GM23338 (cell line): ENCODE measurements at regions not wholly inside any gene's neighbourhood (a gene's known extent, or its start where the extent isn't known, plus 50 kb on each side); places are given as distances from the start of the nearest gene placed in this dataset.

ENCODE experiments used
- CREB1 ChIP-seq: fragments of 250-450 bp; sonication (Bioruptor Pico); IDR thresholded peaks from 2 replicates; pipeline ENCODE4 v1.5.0; 2020; ENCODE audit warnings: low read depth, mild to moderate bottlenecking, moderate library complexity
- CTCF ChIP-seq, 2 experiments: fragments of 200-600 bp in 1 of 2; sonication (generic) in 1 of 2; conservative IDR thresholded peaks; 2 replicates each; pipeline versions ENCODE4 v1.5.1 to v1.6.1; 2016 to 2017; ENCODE audit warnings: antibody characterized with exemption in 2 of 2, low read depth in 2 of 2, mild to moderate bottlenecking in 2 of 2, moderate library complexity in 1 of 2
- EZH2 ChIP-seq: fragments of 200-600 bp; sonication (generic); IDR thresholded peaks from one replicate; pipeline ENCODE4 v1.8.0; 2017; ENCODE audit warnings: antibody characterized with exemption, mild to moderate bottlenecking, low read depth; ENCODE audit not compliant: unreplicated experiment
- EZH2phosphoT487 ChIP-seq: fragments of 200-600 bp; sonication (generic); IDR thresholded peaks from one replicate; pipeline ENCODE4 v1.8.1; 2018; ENCODE audit warnings: antibody characterized with exemption; ENCODE audit not compliant: unreplicated experiment
- JUNB ChIP-seq: IDR thresholded peaks from one replicate; pipeline ENCODE4 v1.6.1; 2016; ENCODE audit warnings: antibody characterized with exemption; ENCODE audit not compliant: unreplicated experiment
- NANOG ChIP-seq: IDR thresholded peaks from 2 replicates; pipeline ENCODE4 v1.6.1; 2016; ENCODE audit warnings: antibody characterized with exemption, borderline replicate concordance
- POLR2AphosphoS5 ChIP-seq: IDR thresholded peaks from 2 replicates; pipeline ENCODE4 v1.6.1; 2016; ENCODE audit warnings: antibody characterized with exemption, low read depth
- REST ChIP-seq: IDR thresholded peaks from one replicate; pipeline ENCODE4 v1.6.1; 2018; ENCODE audit warnings: antibody characterized with exemption; ENCODE audit not compliant: unreplicated experiment
- STAT1 ChIP-seq: IDR thresholded peaks from one replicate; pipeline ENCODE4 v1.6.1; 2016; ENCODE audit warnings: antibody characterized with exemption; ENCODE audit not compliant: unreplicated experiment
- ZNF114 ChIP-seq: fragments of 250-450 bp; sonication (Bioruptor Pico); IDR thresholded peaks from 2 replicates; pipeline ENCODE4 v1.5.0; 2020; ENCODE audit warnings: mild to moderate bottlenecking, moderate library complexity
- TF ChIP-seq, protein P1 (sequence below): IDR thresholded peaks from 2 replicates; pipeline ENCODE4 v1.6.1; 2016; ENCODE audit warnings: antibody characterized with exemption
- TF ChIP-seq, protein P2 (sequence below): fragments of 250-450 bp; sonication (Bioruptor Pico); IDR thresholded peaks from 2 replicates; pipeline ENCODE4 v1.5.0; 2020; ENCODE audit warnings: mild to moderate bottlenecking, moderate library complexity

GRCh38 chr2:185391543-185391942 lies 347.1 kb upstream of the FSIP2 start:
- TF ChIP-seq POLR2AphosphoS5 (no peak), CTCF (conservative IDR thresholded peaks at IDR 0.05; ENCODE audit: low read depth in 2 of 2) (no peak), JUNB (no peak), EZH2 (no peak), NANOG (no peak), REST (no peak), EZH2phosphoT487 (no peak), CREB1 (CRISPR knock-in tag) (no peak), ZNF114 (CRISPR knock-in tag) (no peak), STAT1 (no peak)
- TF ChIP-seq, protein P1, sequence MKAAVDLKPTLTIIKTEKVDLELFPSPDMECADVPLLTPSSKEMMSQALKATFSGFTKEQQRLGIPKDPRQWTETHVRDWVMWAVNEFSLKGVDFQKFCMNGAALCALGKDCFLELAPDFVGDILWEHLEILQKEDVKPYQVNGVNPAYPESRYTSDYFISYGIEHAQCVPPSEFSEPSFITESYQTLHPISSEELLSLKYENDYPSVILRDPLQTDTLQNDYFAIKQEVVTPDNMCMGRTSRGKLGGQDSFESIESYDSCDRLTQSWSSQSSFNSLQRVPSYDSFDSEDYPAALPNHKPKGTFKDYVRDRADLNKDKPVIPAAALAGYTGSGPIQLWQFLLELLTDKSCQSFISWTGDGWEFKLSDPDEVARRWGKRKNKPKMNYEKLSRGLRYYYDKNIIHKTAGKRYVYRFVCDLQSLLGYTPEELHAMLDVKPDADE: no peak
- TF ChIP-seq, protein P2, sequence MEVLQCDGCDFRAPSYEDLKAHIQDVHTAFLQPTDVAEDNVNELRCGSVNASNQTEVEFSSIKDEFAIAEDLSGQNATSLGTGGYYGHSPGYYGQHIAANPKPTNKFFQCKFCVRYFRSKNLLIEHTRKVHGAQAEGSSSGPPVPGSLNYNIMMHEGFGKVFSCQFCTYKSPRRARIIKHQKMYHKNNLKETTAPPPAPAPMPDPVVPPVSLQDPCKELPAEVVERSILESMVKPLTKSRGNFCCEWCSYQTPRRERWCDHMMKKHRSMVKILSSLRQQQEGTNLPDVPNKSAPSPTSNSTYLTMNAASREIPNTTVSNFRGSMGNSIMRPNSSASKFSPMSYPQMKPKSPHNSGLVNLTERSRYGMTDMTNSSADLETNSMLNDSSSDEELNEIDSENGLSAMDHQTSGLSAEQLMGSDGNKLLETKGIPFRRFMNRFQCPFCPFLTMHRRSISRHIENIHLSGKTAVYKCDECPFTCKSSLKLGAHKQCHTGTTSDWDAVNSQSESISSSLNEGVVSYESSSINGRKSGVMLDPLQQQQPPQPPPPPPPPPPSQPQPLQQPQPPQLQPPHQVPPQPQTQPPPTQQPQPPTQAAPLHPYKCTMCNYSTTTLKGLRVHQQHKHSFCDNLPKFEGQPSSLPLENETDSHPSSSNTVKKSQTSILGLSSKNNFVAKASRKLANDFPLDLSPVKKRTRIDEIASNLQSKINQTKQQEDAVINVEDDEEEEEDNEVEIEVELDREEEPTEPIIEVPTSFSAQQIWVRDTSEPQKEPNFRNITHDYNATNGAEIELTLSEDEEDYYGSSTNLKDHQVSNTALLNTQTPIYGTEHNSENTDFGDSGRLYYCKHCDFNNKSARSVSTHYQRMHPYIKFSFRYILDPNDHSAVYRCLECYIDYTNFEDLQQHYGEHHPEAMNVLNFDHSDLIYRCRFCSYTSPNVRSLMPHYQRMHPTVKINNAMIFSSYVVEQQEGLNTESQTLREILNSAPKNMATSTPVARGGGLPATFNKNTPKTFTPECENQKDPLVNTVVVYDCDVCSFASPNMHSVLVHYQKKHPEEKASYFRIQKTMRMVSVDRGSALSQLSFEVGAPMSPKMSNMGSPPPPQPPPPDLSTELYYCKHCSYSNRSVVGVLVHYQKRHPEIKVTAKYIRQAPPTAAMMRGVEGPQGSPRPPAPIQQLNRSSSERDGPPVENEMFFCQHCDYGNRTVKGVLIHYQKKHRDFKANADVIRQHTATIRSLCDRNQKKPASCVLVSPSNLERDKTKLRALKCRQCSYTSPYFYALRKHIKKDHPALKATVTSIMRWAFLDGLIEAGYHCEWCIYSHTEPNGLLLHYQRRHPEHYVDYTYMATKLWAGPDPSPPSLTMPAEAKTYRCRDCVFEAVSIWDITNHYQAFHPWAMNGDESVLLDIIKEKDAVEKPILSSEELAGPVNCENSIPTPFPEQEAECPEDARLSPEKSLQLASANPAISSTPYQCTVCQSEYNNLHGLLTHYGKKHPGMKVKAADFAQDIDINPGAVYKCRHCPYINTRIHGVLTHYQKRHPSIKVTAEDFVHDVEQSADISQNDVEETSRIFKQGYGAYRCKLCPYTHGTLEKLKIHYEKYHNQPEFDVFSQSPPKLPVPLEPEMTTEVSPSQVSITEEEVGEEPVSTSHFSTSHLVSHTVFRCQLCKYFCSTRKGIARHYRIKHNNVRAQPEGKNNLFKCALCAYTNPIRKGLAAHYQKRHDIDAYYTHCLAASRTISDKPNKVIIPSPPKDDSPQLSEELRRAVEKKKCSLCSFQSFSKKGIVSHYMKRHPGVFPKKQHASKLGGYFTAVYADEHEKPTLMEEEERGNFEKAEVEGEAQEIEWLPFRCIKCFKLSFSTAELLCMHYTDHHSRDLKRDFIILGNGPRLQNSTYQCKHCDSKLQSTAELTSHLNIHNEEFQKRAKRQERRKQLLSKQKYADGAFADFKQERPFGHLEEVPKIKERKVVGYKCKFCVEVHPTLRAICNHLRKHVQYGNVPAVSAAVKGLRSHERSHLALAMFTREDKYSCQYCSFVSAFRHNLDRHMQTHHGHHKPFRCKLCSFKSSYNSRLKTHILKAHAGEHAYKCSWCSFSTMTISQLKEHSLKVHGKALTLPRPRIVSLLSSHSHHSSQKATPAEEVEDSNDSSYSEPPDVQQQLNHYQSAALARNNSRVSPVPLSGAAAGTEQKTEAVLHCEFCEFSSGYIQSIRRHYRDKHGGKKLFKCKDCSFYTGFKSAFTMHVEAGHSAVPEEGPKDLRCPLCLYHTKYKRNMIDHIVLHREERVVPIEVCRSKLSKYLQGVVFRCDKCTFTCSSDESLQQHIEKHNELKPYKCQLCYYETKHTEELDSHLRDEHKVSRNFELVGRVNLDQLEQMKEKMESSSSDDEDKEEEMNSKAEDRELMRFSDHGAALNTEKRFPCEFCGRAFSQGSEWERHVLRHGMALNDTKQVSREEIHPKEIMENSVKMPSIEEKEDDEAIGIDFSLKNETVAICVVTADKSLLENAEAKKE (CRISPR knock-in tag): no peak
